Sciatic nerve (tissue), 2 donors: ENCODE measurements at regions not wholly inside any gene's neighbourhood (a gene's known extent, or its start where the extent isn't known, plus 50 kb on each side); places are given as distances from the start of the nearest gene placed in this dataset.

Experiments used
- ATAC-seq: fragments of 200-7000 bp; cut with Tn5 transposase; one replicate; pipeline ENCODE4 v1.9.1; 2020; ENCODE audit warnings: mild to moderate bottlenecking, moderate library complexity
- DNase-seq: peaks from one replicate; pipeline ENCODE4 v3.0.0-alpha.2; 2020; ENCODE audit warnings: low spot score
- intact Hi-C: fragments of 100-400 bp; cut with DNase I; formaldehyde crosslinking; loops from one replicate; pipeline ENCODE4 v1.14.2; 2022
- donor health status: DM: no; HTN: no; CAD: no.
- donor health status: DM: no; HTN: no; CAD: no.

DNA sequence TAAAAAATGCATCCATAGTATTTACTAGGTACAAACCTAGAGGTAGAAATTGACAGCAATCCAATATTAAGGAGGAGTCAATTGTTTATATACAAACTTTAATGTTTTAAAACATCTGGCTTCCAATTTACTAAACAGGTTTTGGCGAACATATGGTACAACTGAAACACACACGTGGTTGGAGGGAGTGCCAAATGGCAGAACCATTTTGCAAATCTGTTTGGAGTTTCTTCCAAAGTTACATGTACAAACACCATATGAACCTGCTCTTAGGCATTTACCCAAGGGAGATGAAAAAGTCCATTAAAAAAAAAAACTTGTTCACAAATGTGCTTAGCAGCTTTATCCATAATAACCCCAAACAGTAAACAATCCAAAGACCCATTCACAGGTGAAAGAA is 159.8 kb upstream of the MYOCD start:
- DNase-seq (no peak), ATAC-seq (no peak)
- intact Hi-C loops = no loop called here

DNA sequence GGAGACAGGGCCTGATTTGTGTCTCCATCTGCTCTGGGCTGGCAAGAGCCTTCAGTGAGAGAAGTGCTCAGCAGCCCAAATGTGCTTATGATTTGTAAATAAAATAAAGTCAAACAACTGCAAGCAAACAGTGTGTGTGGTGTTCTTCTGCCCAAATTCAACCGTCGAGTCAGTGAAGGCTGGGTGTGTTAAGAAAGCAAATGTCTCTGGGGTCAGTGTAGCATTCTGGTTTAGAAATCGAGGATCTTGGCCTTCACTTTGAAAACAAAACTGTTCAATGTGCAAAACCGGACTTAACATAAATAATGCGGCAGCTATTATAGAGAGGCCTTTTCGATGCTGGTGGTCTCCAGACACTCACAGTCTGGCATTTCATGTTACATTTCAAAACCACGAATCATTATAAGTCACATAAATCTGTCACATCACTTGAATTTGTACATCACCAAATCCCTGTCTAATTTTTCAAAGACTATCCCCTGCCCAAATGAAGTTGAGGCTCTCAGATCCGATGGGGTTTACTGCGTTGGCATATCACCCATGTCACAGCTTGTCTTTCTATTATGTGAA is 158.6 kb upstream of the MYOCD start:
- DNase-seq = no peak

DNA sequence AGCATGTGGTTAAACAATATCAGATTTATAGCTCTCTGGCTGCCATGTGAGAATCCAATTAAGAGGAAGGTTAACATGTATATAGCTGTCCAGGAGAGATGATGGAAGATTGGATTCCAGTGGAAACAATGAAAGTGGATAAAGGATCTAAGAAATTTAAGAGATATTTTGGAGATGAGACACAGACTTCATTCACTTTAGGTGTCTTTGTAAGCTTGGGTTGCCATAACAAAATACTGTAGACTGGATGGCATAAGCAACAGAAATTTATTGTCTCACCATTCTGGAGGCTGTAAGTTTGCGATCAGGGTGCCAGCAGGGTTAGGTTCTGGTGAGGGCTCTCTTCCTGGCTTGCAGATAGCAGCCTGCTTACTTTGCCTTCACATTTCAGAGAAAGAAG is 155.9 kb upstream of the MYOCD start:
- ATAC-seq (no peak), DNase-seq (no peak)
- intact Hi-C loops = no loop called here

More for the DNA sequence above, 158.6 kb upstream of the MYOCD start:
- intact Hi-C loops = no loop called here
- ATAC-seq = no peak

DNA sequence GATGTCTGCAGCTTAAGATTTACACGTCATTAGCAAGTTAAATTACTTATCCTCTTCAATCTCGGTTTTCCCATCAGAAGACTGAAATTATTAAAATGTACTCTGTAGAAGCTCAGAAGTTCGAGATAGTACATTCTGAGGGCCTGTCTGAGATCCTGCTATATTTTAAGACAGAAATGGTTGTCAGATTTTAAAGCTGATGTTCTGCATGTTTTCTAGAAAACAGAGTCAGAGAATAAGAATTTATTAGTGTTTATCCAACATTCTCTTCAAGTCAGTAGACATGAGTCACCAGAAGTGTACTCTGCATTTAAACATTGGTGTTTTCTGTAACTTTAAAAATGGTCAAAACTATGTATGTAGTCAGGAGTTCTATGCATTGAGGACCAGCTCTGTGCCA is 155.2 kb upstream of the MYOCD start:
- intact Hi-C loops = no loop called here
- DNase-seq = no peak
- ATAC-seq = no peak

DNA sequence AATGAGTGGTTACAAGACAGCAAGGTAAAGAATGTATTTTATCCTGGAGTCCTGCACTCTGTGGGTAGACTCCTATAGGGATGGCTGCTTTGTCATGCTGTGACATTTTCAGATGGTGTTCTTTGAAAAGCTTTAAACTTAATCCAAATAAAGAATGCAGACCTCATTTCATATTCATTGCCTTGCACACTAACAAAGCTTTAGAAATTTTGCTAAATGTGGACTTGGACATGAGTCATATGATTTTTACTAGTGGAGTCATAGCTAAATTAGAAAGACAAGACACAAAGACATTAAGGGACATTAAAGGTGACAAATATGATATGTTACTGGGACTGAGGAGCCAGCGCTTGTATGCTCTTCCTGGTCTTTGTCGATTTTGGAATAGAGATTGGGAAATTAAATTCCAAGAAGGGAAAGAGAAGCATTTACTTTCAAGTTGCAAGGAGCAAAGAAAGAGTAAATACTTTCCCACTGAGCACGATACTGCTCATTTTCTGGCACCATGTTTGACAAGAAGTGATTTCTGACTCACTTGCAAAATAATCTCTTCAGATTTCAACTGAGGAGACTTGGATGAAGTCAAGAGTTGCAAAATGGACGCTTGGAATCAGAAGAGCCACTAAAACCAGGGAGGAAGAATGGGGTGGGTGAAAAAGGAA is 152.9 kb upstream of the MYOCD start:
- no peak for DNase-seq
- intact Hi-C loops = no loop called here
- no peak for ATAC-seq

DNA sequence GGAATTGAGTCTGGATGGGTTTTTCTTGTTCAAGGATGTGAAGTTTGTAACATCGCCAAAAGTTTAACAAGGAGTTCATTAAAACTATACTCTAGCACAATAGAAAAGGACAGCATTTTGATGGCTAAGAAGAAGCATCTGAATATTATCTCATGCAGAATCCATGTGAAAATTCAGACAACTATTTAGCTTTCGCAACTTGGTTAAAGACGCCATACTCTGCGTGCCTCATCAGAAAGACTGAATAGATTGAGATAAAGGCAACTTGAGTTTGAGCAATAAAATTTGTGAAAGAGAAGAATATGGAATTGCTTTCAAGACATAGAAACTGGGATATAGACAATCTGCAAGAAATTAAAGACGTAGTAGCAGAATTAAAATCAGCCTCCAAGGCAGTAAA is 151.1 kb upstream of the MYOCD start:
- intact Hi-C loops = no loop called here
- no peak for ATAC-seq

DNA sequence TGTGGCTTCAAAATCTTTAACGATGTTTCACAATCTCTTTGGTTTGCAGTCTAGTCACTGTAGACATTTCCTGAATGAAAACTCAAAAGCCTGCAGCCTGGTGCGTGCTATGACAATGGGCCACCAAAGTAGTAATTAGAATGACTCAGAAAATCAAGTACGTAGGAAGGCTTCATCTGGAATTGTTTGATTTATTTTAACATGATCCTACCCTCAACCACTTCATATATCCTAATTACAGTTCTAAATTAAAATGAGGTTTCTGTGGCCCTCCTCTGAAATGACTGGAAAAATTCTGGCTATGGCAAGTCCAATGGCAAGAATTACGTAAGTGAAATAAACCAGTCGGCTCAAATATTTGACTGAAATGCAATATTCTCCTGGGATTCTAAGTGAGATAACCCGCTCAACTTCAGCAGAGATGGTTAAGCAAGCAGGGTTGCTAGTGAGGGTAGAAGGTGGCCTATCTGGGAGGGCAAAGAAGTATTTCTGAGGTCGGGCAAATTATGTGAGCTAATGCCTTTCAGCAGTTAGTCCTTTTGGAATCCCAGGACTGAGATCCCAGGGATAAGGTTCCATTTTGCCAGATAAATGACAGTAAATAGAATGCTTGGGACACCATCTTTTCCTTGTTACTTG is 145.6 kb upstream of the MYOCD start:
- intact Hi-C loops = no loop called here
- no peak for DNase-seq
- no peak for ATAC-seq

More for the DNA sequence above, 151.1 kb upstream of the MYOCD start:
- DNase-seq = no peak

DNA sequence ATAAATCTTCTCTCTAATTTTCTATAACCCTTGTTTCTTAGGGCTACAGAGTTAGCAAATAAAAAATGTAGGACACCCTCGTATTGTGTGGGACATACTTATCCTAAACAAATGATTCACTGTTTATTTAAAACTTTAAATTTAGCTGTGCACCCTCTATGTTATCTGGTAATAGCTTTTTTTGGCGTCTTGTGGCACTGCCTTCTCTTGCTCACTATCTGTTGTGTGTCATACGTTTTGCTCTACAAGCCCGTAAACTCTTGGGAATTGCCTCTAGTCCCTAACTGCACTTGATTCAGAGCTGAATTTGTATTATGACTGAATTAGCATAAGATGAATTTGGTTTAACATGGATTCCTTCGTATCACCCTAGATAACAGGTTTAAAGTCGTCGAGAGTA is 144.3 kb upstream of the MYOCD start:
- no peak for DNase-seq
- intact Hi-C loops = no loop called here
- no peak for ATAC-seq

DNA sequence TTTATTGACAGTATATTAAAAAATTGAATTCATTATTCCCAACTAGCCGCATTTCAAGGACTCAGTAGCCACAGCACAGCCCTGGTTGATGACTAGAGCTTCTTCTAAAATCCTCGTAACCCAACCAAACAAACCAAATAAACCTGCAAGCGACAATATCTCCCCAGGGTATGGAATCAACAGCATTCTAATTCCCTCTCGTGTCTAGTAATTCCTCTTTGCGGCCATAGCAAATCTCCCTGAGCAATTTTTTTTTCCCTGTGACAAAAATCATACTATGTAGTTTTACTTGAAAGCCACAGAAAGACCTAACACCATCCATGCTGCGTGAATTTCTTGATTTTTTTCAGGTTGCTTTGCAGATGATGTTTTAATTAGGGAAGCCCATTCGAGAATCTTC is 143.4 kb upstream of the MYOCD start:
- intact Hi-C loops = no loop called here
- DNase-seq (no peak), ATAC-seq (no peak)

DNA sequence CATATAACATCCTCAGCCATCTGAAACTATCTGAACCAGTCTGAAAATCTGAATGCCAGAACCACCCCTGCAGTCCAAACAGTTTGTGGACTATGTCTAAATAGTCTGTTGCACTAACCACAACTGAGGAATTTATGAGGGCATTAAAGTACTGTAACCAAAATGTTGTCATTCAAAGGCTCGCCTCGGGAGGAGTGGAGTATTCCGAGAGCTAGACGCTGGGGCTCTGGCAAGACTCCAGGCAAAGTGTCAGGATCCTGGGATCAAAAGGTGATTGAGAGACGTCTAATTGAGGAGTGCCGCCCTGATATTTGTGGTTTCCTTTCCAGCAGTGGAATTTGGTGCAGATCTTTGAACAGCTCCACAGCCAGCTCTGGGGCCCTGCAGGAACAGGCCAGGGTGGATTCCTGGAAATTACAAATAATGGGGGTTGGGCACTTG is 142.9 kb upstream of the MYOCD start:
- ATAC-seq (peak; percentile 42), DNase-seq (peak; percentile 73)
- intact Hi-C loops = no loop called here

DNA sequence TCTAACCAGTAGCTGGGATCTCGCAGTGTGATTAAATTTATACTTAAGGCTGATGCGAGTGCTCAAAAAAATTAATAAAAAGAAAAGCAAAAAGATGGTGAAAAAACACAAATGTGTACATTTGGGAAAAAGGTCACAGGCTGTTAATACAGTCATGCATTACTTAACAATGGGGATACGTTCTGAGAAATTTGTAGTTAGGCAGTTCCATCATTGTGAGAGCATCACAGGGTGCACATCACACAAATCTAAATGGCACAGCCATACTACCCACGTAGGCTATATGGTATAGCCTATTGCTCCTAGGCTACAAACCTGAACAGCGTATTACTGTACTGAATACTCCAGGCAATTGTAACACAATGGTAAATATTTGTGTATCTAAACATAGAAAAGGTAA is 142.4 kb upstream of the MYOCD start:
- DNase-seq = no peak
- no peak for ATAC-seq
- intact Hi-C loops = no loop called here

DNA sequence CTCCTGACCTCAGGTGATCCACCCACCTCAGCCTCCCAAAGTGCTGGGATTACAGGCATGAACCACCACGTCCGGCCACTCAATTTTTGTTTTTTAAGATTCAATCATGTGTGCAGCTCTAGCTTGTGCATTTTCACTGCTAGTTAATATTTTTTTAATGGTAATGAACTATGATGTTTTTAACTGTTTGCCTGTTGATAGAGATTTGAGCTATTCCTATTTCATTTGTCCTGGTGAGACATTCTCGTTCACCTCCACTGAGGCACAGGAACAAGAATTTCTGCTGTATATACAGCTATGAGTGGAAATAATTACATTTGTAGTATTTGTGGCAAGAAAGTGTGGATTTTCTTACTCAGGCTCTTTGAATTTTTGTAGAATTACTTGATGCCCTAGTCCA is 137.7 kb upstream of the MYOCD start:
- DNase-seq (no peak), ATAC-seq (no peak)
- intact Hi-C loops = no loop called here

DNA sequence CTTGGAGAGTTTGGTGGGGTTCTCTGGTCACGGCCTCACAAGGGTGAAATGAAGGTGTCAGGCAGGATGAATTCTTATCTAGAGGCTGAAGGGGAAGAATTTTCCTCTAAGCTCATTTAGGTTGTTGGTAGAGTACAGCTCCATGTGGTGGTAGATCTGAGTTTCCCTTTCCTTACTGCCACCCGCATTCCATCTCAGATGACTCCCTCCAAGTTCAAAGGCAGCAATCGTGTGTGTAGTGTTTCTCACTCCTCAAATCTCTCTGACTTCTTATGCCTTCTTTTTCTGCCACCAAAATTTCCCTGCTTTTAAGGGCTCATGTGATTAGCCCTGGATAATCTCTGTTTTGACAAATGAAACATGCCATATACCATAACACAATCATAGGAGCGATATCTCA is 135.5 kb upstream of the MYOCD start:
- DNase-seq (no peak), ATAC-seq (no peak)
- intact Hi-C loops = no loop called here

DNA sequence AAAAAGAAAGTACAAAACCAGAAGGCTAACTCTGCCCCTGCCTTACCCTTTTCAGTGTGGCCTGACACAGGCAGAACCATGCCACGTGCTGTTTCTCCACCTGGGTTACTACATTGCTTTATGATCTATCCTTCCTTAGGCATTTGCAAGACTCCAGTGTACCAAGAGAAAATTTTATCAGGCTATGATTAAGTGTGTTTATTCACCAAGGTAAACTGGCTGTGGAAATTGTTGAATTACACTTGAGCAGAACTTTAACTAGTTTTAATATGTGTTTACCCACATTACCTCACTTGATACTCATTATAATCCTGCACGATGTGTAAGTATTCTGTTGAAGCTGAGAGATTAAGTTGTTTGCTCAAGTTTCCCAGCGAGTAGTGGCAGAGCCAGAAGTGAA is 129.7 kb upstream of the MYOCD start:
- intact Hi-C loops = no loop called here
- ATAC-seq (no peak), DNase-seq (no peak)

DNA sequence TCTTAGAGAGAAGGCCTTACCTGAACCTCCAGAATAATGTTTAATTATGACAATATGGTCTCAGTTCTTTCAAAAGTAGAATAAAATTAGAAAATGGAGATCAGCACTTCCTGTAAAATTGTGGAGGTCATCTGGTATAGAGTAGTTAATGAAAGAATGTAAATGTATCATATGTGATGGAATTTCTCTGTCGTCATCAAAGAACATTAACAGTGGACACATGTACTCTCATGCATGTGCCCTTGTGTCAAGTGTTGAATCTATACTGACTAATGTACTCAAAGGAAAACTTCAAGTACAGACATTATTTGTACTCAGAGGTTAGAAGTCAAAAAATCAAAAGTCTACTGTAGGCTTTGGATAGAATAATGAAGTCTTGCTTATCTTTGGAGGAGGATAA is 129.2 kb upstream of the MYOCD start:
- intact Hi-C loops = no loop called here
- no peak for ATAC-seq
- DNase-seq = no peak

DNA sequence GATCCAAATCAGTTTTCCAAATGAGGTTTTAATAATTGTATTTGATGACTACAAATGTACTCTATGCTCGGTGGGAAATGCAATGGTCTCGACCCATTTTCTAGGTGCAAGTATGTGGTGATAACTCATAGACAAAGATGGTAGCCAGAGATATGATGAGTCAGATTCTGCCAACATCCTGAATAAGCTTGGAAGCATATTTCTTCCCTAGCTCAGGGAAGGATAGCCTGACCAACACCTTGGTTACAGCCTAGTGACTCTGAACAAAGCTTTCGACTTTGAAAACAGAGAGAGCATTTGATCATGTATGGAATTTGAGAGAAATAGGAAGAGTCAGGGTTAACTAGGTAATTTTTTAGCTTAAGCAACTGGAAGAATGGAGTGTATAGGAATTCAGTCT is 128.3 kb upstream of the MYOCD start:
- intact Hi-C loops = no loop called here
- DNase-seq = no peak
- no peak for ATAC-seq

DNA sequence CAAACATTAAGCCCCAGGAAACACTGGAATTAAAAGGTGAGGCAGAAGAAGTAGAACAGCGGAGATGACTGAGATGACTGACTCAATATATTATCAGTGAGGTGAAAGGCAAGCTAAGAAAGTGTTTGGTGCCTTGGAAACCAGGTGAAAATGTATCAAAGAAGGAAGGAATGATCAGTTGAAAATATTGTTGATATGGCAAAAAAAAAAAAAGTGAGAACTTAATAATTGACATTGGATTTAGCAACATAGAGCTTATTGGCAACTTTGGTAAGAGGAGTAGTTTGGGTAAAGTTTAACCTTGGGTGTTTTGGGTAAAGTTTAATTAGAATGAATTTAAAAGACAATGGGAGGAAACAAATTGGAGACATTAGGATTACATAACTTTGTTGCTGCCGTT is 127.7 kb upstream of the MYOCD start:
- DNase-seq (no peak), ATAC-seq (no peak)
- intact Hi-C loops = no loop called here

DNA sequence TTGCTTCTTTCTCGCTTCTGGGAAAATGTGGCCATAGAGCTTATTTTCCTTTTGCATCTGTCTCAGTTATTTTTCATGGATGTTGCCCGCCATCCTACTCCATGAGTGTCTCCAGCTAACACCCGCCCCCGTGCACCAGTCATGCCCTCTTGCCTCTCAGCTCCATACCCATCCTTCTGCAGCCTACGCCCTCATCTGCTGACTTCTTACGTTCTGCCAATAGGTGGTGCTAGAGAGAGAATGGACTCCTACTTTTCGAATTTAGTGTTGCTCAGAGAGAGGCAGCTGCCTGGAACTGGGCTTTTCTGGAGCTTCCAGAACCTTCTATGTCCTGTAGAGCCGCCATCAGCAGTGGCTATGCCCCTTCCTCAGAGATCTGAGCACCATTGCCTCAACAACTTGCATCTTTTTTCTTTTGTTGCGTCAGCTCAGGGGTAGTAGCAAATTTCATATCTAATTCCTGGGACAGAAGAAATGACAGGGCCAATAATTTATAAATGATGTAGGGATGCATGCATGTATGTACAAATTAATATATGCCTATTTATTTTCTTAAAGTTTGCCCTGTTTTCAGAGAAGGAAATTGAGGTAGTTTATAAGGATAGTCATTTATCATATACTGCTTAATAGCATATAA is 119.7 kb upstream of the MYOCD start:
- DNase-seq = no peak
- intact Hi-C loops = no loop called here
- ATAC-seq = peak; percentile 77

DNA sequence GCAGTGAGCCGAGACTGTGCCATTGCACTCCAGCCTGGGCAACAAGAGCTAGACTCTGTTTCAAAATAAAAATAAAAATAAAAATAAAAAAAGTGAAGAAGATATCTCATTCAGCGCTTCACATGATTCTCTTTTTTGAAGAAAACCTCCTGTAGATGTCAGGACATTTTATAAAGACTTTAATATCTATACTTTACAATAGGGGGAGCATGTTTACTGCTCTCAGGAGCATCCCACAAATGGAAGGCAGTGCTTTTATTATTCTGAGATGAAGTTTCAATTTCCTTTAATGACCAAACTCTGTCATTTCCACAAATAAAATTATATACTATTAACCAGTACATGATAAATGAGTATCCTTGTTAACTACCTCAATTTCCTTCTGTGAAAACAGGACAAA is 118.7 kb upstream of the MYOCD start:
- intact Hi-C loops = no loop called here
- ATAC-seq (no peak), DNase-seq (no peak)

DNA sequence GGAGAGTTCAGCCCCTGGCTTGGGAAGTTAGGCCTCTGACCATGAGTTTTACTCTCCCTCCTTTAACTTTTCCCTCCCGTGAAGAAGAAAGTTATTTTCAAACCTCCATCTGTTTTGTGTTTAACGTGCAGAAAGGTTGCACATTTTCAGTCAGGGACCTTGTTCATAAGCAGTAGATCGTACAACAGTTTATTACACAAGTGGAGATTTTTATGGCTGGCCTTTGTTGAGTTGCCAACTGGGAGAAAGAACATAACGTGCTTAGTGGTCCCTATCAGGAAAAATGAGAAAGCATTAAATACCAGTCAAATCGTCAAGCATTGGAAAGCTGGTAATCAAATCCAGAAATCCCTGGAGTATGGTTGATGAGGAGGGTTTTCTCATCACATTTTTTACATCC is 117.9 kb upstream of the MYOCD start:
- intact Hi-C loops = no loop called here
- ATAC-seq = no peak
- DNase-seq = no peak
